Panc1 (cell line): ENCODE measurements at regions not wholly inside any gene's neighbourhood (a gene's known extent, or its start where the extent isn't known, plus 50 kb on each side); places are given as distances from the start of the nearest gene placed in this dataset.

Experiments
- ATAC-seq: fragments of 200-7000 bp; cut with Tn5 transposase; 2 replicates; pipeline ENCODE4 v1.9.1; 2020; ENCODE audit warnings: mild to moderate bottlenecking, moderate library complexity
- BruUV-seq: library from RNA; stranded (reverse); fragments of 400-500 nt; replicated peaks from 2 replicates; lab custom pipeline; 2021; lab: Mats Ljungman, UMichigan
- CTCF ChIA-PET: fragments of 300-600 bp; sonication (Branson Sonifier 250); formaldehyde crosslinking; loops from one replicate; lab custom pipeline; 2022; ENCODE audit warnings: antibody characterized with exemption; lab: Charles Lee
- POLR2A ChIA-PET: fragments of 300-600 bp; sonication (Branson Sonifier 250); formaldehyde crosslinking; loops from one replicate; lab custom pipeline; 2022; ENCODE audit warnings: antibody characterized with exemption; lab: Charles Lee
- DNase-seq: peaks from one replicate; pipeline ENCODE4 v3.0.0-alpha.2; 2010; ENCODE audit warnings: low read depth, low spot score
- H3K27ac ChIP-seq: 2 replicates; pipeline ENCODE4 v1.5.1; 2011; ENCODE audit warnings: mild to moderate bottlenecking, low read length, inconsistent platforms
- H3K27me3 ChIP-seq: fragments of 200-500 bp; sonication (Bioruptor generic); 2 replicates; pipeline ENCODE4 v1.6.0; 2014; ENCODE audit warnings: low read length, inconsistent platforms; ENCODE audit not compliant: control insufficient read depth, insufficient read depth
- H3K36me3 ChIP-seq: fragments of 200-500 bp; sonication (Bioruptor generic); 2 replicates; pipeline ENCODE4 v1.5.1; 2014; ENCODE audit warnings: inconsistent platforms, mild to moderate bottlenecking, low read length, moderate library complexity; ENCODE audit not compliant: control insufficient read depth, insufficient read depth
- H3K4me1 ChIP-seq: 2 replicates; pipeline ENCODE4 v1.5.1; 2011; ENCODE audit warnings: inconsistent platforms, mild to moderate bottlenecking, low read length, moderate library complexity; ENCODE audit not compliant: control insufficient read depth, insufficient read depth
- H3K4me3 ChIP-seq, 2 experiments: 2 replicates each; pipeline ENCODE4 v1.5.1; 2011 to 2012; ENCODE audit warnings: low read depth in 2 of 2, low read length in 2 of 2, mild to moderate bottlenecking in 2 of 2, inconsistent platforms in 1 of 2, moderate library complexity in 1 of 2
- H3K9me3 ChIP-seq: fragments of 200-500 bp; sonication (Bioruptor generic); 2 replicates; pipeline ENCODE4 v1.5.1; 2014; ENCODE audit warnings: low read depth, mild to moderate bottlenecking, inconsistent platforms, low read length, moderate library complexity; ENCODE audit not compliant: control insufficient read depth, insufficient read depth
- POLR2AphosphoS5 ChIP-seq: IDR thresholded peaks from 2 replicates; pipeline ENCODE4 v1.6.1; 2012; ENCODE audit warnings: mild to moderate bottlenecking, low read depth, low read length, moderate library complexity
- SIN3A ChIP-seq: IDR thresholded peaks from 2 replicates; pipeline ENCODE4 v1.6.1; 2012; ENCODE audit warnings: low read depth, mild to moderate bottlenecking, low read length, moderate library complexity, borderline replicate concordance; ENCODE audit not compliant: insufficient read depth
- TCF7L2 ChIP-seq: IDR thresholded peaks from 2 replicates; pipeline ENCODE4 v1.6.1; 2011; ENCODE audit warnings: mild to moderate bottlenecking, low read depth, low read length, inconsistent platforms
- in situ Hi-C: cut with HindIII; loops from 2 replicates; pipeline ENCODE4 v1.10.0; 2016; ENCODE audit warnings: low sequenced_read_pairs, low pct_unique_long_range_greater_than_20kb
- intact Hi-C: fragments of 100-400 bp; cut with micrococcal nuclease; formaldehyde crosslinking; loops from one replicate; pipeline ENCODE4 v1.10.0; 2022; ENCODE audit not compliant: unreplicated experiment
- TF ChIP-seq, protein P1 (sequence below): fragments of 450-650 bp; IDR thresholded peaks from 2 replicates; pipeline ENCODE4 v1.5.1; 2017; ENCODE audit warnings: mild to moderate bottlenecking
- TF ChIP-seq, protein P2 (sequence below), 2 experiments: IDR thresholded peaks; 2 replicates each; pipeline ENCODE4 v1.6.1; 2011 to 2012; ENCODE audit warnings: low read depth in 2 of 2, control low read depth in 1 of 2, low read length in 1 of 2, mild to moderate bottlenecking in 1 of 2, moderate library complexity in 1 of 2; ENCODE audit not compliant: insufficient read depth in 1 of 2

DNA sequence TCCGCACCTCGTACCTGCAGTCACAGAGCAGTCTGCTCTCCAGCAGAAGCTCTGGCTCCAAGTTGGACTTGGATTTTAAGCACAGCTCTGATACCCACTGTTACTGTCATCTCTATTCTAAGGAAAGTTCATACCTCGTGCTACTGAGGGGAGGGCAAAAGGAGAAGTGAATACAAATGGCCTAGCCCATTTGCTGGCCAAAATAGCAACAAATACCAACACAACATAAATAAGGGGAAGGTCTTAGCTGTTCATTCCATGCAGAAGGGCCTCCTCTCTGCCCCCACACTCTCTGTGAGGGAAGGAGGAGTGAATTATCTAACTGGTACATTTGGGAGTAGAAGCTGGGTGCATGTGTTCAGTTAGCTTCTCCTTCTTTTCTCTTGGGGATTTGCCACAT is 739.4 kb upstream of the RAB6C start:
- Histone ChIP-seq H3K27me3 (no peaks in the 10 kb centered on the region), H3K4me1 (no peaks in the 10 kb centered on the region), H3K9me3 (no peaks in the 10 kb centered on the region), H3K36me3 (no peaks in the 10 kb centered on the region), H3K27ac (no peak overlapping the region), H3K4me3 (no peak overlapping the region)
- in situ Hi-C loops (no loop called here), intact Hi-C loops (no loop called here)
- no peak for TF ChIP-seq TCF7L2
- TF ChIP-seq POLR2AphosphoS5: no peak
- TF ChIP-seq SIN3A: no peak
- TF ChIP-seq, protein P1, sequence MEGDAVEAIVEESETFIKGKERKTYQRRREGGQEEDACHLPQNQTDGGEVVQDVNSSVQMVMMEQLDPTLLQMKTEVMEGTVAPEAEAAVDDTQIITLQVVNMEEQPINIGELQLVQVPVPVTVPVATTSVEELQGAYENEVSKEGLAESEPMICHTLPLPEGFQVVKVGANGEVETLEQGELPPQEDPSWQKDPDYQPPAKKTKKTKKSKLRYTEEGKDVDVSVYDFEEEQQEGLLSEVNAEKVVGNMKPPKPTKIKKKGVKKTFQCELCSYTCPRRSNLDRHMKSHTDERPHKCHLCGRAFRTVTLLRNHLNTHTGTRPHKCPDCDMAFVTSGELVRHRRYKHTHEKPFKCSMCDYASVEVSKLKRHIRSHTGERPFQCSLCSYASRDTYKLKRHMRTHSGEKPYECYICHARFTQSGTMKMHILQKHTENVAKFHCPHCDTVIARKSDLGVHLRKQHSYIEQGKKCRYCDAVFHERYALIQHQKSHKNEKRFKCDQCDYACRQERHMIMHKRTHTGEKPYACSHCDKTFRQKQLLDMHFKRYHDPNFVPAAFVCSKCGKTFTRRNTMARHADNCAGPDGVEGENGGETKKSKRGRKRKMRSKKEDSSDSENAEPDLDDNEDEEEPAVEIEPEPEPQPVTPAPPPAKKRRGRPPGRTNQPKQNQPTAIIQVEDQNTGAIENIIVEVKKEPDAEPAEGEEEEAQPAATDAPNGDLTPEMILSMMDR: no peak
- TF ChIP-seq, protein P2, sequence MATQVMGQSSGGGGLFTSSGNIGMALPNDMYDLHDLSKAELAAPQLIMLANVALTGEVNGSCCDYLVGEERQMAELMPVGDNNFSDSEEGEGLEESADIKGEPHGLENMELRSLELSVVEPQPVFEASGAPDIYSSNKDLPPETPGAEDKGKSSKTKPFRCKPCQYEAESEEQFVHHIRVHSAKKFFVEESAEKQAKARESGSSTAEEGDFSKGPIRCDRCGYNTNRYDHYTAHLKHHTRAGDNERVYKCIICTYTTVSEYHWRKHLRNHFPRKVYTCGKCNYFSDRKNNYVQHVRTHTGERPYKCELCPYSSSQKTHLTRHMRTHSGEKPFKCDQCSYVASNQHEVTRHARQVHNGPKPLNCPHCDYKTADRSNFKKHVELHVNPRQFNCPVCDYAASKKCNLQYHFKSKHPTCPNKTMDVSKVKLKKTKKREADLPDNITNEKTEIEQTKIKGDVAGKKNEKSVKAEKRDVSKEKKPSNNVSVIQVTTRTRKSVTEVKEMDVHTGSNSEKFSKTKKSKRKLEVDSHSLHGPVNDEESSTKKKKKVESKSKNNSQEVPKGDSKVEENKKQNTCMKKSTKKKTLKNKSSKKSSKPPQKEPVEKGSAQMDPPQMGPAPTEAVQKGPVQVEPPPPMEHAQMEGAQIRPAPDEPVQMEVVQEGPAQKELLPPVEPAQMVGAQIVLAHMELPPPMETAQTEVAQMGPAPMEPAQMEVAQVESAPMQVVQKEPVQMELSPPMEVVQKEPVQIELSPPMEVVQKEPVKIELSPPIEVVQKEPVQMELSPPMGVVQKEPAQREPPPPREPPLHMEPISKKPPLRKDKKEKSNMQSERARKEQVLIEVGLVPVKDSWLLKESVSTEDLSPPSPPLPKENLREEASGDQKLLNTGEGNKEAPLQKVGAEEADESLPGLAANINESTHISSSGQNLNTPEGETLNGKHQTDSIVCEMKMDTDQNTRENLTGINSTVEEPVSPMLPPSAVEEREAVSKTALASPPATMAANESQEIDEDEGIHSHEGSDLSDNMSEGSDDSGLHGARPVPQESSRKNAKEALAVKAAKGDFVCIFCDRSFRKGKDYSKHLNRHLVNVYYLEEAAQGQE (IDR thresholded peaks at IDR 0.05; ENCODE audit: insufficient read depth in 1 of 2, low read depth in 2 of 2, low read length in 1 of 2): no peak
- ChIA-PET CTCF (no interaction called here), POLR2A (no interaction called here)
- ATAC-seq: no peak
- DNase-seq: no peak
- BruUV-seq: no TSS peak

DNA sequence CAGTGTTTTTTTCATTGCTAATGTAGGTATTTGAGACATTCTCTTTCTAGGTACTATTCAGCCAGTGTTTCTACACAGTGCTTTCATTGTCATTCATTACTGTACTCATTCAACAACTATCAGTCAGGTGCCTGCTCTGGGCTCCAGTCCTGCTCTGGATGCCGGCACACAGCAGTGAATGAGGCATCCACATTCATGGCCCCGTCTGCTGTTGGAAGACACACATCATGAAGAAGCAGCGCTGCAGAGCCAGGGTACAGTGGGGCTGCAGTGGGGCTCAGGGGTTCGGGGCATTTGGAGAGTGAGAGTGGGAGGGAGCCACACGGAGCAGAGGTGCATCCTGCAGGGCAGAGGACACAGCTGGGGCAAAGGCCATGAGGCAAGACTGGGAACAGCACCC is 737.2 kb upstream of the RAB6C start:
- DNase-seq (no peak), ATAC-seq (no peak)
- H3K27ac ChIP-seq: no peak overlapping the region
- ChIA-PET POLR2A (no interaction called here), CTCF (no interaction called here)
- no peaks in the 10 kb centered on the region for H3K27me3 ChIP-seq
- in situ Hi-C loops (no loop called here), intact Hi-C loops (no loop called here)
- no peak for TF ChIP-seq POLR2AphosphoS5
- TF ChIP-seq, protein P2 (IDR thresholded peaks at IDR 0.05; ENCODE audit: insufficient read depth in 1 of 2, low read depth in 2 of 2, low read length in 1 of 2): no peak
- TF ChIP-seq, protein P1: no peak
- no peak for TF ChIP-seq SIN3A
- no peak for TF ChIP-seq TCF7L2
- BruUV-seq: no TSS peak
- H3K4me1 ChIP-seq: no peaks in the 10 kb centered on the region
- no peak overlapping the region for H3K4me3 ChIP-seq
- H3K9me3 ChIP-seq: no peaks in the 10 kb centered on the region
- no peaks in the 10 kb centered on the region for H3K36me3 ChIP-seq
